Fibroblast of mammary gland (primary cell): ENCODE measurements at regions not wholly inside any gene's neighbourhood (a gene's known extent, or its start where the extent isn't known, plus 50 kb on each side); places are given as distances from the start of the nearest gene placed in this dataset.

Experiments used
- DNase-seq: peaks from one replicate; pipeline ENCODE4 v3.0.0-alpha.2; 2010; ENCODE audit warnings: low read depth
- H3K4me3 ChIP-seq: 2 replicates; pipeline ENCODE4 v1.5.1; 2011; ENCODE audit warnings: low read depth, mild to moderate bottlenecking, low read length, moderate library complexity; ENCODE audit not compliant: control insufficient read depth
- TF ChIP-seq, protein P1 (sequence below): conservative IDR thresholded peaks from 2 replicates; pipeline ENCODE4 v1.5.1; 2011; ENCODE audit warnings: low read depth, low read length, inconsistent platforms; ENCODE audit not compliant: control insufficient read depth, insufficient read depth

DNA sequence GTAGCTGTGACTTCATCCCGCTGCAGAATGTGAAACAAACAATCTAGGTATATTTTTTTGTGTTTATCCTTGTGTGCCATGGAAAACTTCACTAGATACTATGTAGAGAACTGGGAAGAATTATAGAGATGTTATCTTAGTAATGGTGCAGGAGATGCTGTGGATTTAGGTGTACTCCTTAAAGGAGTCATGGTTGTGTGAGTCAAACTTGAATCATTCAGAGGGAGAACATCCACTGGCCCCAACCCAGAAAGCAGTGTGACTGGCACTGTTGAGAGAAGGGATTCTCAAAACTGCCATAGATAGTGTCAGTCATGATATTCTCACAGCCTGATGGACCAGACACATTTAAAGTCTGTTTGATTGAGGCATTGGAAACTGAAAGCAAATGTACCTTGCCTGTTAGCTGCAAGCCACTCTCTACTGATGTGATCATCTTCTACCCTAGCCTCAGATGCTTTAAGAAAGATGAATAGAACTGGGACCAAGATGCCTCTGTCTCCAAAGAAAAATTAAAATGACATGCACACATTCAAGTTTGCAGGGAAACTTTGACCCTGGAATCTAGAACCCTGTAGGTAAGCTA, 754.6 kb downstream of the MRPL39 start:
- TF ChIP-seq, protein P1, sequence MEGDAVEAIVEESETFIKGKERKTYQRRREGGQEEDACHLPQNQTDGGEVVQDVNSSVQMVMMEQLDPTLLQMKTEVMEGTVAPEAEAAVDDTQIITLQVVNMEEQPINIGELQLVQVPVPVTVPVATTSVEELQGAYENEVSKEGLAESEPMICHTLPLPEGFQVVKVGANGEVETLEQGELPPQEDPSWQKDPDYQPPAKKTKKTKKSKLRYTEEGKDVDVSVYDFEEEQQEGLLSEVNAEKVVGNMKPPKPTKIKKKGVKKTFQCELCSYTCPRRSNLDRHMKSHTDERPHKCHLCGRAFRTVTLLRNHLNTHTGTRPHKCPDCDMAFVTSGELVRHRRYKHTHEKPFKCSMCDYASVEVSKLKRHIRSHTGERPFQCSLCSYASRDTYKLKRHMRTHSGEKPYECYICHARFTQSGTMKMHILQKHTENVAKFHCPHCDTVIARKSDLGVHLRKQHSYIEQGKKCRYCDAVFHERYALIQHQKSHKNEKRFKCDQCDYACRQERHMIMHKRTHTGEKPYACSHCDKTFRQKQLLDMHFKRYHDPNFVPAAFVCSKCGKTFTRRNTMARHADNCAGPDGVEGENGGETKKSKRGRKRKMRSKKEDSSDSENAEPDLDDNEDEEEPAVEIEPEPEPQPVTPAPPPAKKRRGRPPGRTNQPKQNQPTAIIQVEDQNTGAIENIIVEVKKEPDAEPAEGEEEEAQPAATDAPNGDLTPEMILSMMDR = no peak
- no peak for DNase-seq

DNA sequence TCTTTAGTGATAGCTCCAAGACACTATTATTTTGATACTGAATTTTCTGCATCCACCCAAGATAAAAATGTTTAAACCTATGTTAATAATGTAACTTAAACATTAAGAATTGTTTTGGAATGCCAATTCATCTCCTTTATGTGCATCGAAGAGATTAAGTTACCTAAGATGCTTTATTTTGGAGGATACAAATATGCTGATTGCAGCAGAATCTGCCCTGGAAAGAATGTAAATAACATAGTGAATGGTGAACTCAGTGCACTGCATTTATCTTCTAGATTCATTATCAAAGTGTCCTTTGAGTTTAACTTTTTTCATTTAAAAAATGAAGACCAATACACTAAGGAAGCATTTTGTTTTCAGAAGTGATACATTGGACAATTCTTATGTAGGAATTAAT, 757.2 kb downstream of the MRPL39 start:
- H3K4me3 ChIP-seq = no peak overlapping the region
- no peak for DNase-seq
- TF ChIP-seq, protein P1 = no peak

More for the DNA sequence above, 754.6 kb downstream of the MRPL39 start:
- H3K4me3 ChIP-seq = no peak overlapping the region

DNA sequence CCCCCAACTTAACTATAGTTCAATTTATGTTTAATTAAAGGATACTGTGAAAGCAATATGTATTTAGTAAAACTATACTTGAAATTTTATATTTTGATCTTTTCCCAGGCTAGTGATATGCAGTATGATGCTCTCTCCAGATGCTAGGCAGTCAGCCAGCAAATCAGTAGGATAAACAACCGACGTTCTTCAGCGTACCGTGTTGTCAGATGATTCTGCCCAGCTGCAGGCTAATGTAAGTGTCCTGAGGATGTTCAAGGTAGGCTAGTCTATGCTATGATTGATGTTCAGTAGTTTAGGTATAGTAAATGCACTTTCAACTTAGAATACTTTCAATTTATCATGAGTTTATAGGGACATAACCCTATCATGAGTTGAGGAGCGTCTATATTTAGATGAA, 762.6 kb downstream of the MRPL39 start:
- TF ChIP-seq, protein P1 = no peak

DNA sequence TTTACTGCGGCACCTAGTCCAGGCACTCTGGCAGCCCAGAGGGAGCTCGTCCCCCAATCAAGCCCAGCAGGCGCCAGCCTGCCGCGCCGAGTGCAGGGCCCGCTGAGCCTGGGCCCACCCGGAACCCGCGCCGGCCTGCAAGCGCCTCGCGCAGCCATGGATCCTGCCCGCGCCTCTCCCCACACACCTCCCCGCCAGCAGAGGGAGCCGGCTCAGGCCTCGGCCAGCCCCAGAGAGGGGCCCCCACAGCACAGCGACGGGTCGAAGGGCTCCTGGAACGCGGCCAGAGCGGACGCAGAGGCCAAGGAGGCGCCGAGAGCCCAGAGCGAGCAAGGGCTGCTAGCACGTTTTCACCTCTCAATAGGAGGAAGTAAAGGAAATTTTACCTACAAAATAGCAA, 767.0 kb downstream of the MRPL39 start:
- no peak overlapping the region for H3K4me3 ChIP-seq
- TF ChIP-seq, protein P1 = no peak
- no peak for DNase-seq

More for the DNA sequence above, 762.6 kb downstream of the MRPL39 start:
- no peak overlapping the region for H3K4me3 ChIP-seq
- no peak for DNase-seq

DNA sequence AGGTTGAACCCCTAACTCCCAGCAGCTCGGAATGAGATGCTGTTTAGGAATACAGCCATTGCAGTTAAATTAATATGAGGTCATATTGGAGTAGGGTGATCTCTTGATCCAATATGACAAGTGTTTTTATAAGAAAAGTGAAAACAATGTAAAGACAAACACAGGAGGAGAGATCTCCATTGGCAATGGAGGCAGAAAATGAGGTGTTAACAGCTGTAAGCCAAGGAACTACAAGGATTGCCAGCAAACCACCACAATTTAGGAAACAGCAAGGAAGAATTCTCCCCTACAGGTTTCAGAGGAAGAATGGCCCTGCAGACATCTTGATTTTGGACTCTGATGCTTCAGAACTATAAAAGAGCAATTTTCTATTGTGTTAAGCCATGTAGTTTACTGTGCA, 774.3 kb downstream of the MRPL39 start:
- DNase-seq = no peak
- TF ChIP-seq, protein P1 = no peak
- H3K4me3 ChIP-seq = no peak overlapping the region

DNA sequence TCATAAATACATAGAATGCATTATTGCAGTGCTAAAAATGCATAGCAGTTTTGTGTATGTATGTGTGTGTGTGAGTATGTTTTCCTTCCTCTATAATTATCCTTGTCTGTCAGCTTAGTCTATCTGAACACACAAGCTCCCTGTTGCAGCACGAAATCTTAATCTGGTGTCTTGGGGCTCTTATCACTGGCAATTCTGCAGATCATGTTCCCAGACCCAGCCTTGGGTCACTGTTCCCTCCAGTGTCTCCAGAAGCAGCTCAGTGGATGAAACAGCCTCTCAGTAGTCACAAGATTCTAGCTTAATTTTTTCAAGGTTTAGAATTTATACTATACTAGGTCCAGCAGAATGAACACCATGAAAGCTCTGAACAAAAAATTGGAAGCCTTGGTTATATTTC, 777.9 kb downstream of the MRPL39 start:
- DNase-seq = no peak
- H3K4me3 ChIP-seq = no peak overlapping the region
- TF ChIP-seq, protein P1 = no peak

DNA sequence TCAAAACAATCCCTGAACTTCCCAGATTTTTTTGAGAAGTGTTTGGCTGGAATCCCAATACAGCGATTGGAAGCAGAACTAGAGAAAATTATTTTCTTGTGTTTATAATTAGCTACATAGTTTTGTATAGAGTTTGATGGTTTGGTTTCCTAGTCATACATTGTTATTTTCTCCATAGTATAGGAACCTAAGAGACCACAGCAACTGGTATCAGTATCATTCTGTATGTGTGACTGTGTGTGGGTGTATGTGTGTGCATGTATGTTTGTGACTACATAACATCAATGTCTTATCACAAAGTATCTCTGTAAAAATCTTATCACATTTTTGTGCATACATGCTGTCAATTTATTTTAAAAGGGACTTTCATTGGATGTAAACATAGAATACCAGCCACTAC, 780.5 kb downstream of the MRPL39 start:
- no peak for DNase-seq
- H3K4me3 ChIP-seq = no peak overlapping the region
- TF ChIP-seq, protein P1 = no peak
